HG03025 (cell line): ENCODE measurements at regions not wholly inside any gene's neighbourhood (a gene's known extent, or its start where the extent isn't known, plus 50 kb on each side); places are given as distances from the start of the nearest gene placed in this dataset.
A peak's percentile ranks its signal among the peaks of the same experiment; 100 is the strongest.

ENCODE experiments used
- ATAC-seq: cut with Tn5 transposase; IDR thresholded peaks from one replicate; pipeline ENCODE4 v1.9.1; 2021; ENCODE audit warnings: mild to moderate bottlenecking, moderate library complexity; ENCODE audit not compliant: unreplicated experiment, low FRiP score

DNA sequence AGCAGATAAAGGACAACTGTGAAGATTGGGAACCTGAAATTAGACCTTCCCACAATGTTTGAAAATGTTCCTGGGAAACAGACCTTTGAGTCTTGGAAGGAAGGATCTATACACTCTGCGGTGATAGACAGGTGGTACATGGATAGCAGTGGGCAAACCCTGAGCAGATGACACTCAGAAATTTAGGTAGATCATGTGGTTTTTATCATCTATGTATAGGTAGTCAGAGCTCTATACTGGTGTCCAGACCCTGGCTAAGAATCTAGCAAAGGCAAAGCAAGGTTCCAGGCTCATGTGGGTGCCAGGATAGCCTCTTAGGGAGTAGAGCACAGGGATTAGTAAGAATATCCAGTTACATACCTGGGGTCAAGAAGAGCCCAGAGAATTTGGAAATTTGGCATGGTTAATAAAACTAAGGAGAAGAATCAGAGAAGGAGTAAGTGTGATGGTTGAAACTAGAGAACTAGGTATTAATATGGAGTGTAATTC lies 331.2 kb upstream of the FBXO33 start:
- no peak for ATAC-seq

DNA sequence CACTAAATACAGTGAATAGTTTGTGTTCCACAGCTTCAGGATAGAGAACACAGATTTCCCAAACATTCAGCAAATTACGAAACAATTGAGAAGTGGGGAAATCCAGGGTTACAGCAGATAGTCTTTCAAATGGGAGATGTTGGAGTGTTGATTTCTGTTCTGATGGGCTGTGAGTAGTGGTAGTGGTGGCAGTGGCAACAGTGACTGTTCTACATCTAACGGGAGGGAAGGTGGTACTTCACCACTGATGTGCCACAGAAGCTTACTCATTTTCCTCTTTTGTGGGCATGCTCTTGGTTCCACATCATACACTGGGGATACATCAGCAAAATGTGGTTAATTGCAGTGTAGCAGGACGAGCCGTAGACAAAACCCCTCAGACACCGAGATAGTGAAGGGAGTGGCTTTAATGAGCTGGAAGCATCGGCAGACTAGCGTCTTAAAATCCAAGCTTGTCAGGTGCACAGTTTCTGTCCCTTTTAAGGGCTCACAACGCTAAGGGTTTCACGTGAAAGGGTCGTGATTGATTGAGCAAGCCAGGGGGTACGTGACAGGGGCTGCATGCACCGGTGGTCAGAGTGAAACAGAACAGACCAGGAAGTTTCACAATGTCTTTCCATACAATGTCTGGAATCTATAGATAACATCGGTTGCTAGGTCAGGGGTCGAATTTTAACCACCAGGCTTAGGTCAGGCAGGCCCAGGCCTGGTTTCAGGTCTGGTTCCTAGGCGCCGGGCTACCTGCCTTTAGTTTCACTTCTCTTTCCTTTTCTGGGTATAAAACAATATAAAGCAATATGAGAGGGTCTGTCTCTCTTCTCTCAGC lies 330.6 kb upstream of the FBXO33 start:
- ATAC-seq = no peak

DNA sequence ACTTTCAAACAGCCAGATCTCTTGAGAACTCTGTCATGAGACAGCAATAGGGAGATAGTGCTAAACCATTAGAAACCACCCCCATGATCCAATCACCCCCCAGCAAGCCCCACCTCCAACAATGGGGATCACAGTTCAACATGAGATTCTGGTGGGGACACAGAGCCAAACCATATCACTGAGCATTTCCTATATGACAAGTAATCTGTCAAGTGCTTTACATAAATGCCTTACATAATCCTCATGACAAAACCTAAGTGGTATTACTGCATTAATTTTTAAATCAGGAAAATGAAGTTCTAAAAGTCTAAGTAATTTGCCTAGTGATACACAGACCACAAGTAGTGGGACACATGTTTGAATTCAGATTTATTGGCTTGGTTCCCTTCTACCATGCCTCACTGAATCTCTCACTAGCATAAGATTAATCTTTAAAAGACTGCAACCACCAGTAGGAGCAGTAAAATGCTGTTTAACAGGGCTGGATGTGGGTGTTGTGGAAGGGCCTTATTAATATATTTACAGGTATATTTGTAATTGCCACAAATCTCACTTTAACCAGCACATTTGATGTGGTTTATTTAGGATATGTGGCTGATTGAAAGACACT lies 323.1 kb upstream of the FBXO33 start:
- no peak for ATAC-seq

DNA sequence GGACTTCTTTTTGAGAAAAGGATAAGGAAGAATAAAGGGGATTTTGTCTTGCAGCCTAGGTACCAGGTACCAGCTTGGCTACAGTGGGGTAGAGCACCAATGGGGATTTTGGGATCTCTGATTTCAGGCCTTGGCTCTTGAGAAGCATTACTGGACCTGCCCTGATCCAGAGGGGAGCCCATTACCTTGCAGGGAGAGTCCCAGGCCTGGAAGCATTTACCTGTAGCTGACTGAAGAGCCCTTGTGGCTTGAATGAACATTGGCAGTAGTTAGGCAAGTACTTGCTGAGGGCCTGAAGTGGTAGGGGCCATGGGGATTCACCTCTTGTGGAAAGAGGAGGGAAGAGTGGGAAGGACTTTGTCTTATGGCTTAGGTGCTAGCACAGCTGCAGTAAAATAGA lies 308.2 kb upstream of the FBXO33 start:
- ATAC-seq = no peak

DNA sequence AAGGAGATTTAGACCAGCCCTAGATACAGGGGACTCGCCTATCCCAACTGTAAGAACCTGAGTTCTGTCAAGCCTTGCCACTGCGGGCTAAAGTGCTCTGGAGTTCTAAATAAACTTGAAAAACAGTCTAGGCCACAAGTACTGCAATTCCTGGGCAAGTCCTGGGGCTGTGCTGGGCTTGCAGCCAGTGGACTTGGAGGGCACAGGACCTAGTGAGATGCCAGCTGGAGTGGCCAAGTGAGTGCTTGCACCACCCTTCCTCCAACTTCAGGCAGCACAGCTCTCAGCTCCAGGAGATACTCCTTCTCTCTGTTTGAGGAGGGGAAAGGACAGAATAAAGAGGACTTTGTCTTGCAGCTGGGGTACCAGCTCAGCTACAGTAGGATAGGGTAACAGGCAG lies 307.6 kb upstream of the FBXO33 start:
- no peak for ATAC-seq

DNA sequence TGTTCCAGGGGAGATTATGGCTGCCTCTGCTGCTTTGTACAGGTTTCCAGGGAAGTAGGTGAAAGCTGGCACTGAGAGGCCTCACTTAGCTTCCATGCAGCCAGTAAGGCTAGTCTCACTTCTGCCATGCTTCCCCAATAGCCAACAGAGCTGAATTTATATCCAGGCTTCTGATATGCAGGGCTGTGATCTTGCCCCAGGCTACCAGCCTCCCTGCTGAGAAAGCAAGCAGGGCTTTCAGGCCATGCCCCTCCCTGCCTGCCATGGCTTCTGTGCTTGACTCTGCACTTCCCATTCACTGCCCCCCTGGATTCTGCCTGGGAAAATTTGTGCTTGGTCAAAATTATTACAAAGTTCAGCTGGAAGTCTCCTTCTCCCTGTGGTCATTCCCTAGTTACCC lies 302.1 kb upstream of the FBXO33 start:
- ATAC-seq = no peak

DNA sequence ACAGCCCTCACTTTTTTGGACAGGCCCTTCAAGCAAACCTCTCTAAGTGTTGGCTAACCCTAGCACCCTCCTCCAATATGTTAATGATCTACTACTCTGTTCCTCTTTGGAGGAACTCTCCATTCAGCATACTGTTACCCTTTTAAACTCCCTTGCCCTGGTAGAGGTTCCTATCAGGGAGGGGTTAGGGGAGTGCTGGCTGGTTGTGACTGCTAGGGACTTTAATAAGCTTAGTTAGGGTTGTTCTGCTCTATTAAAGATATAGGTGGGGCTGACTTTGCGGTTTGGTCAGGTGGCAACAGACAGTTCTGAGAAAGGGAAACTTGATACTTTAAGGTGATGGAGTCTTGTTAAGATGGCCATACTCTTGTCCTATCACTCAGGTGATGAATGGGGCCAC lies 301.5 kb upstream of the FBXO33 start:
- no peak for ATAC-seq

DNA sequence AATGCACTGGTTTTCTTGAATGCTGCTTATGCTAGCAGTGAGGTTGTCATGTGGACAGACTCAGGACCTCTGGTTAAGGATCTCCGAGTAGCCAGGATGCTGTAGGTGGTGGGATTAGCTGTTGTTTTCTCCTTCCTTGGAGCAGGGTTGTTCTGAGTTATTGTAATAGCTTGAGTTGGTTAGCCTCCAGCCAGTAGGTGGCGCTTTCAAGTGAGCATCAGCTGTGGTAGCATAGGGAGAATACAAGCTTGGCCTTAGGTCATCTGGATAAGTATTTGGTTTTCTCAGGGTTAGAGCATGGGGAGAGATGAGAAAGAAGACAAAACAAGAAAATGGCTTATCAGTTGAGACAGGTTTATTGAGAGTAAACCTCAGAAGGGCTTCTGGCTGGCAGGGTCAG lies 299.7 kb upstream of the FBXO33 start:
- ATAC-seq = peak; percentile 47

DNA sequence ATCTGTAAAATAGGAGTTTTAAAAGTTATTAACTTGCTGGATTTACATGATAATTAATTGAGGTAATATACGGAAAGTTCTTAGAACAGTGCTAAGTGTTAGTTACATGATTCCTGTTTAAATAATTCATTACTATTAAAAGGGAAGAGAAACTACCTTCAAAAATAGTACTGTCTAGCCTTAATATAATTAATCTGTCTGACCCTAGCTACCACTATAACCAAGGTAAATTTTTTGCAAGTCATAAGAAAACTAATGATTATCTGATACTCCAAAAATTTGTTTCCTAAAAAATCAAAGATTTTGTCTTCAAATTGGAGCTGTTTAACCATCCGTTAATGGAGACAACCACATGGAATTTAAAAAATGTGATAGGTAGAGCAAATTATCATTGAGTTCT lies 294.3 kb upstream of the FBXO33 start:
- no peak for ATAC-seq

DNA sequence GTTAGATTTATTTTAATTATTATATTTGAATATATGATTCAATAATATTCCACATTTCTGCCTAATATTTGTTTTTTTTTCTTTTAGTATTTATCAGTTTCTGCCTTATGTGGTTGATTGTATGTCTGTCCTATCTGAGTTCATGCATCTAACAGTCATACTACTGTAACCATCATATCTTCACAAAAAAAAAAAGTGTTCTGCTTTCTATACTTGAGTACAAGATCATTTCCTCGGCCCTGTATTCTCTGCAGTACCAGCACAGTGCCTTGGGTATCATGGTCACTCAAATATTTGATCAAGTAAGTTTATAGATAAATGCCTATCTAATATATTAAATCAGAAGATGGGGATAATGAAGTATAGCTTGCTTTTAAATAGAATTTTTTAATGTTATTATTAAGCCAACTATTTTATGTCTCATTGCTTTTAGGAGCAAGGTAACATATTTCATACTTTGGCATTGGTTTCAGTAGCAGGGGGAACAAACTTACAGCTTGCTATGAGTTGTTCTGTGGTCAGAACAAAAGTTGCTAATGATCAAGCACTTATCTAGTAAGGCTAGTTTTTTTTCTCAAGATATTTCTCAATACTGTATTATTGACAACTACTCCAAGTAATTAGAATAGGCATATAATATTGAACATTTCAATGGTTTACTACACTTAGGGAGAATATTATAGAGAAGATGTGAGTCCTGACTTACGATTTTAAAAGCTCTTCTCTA lies 290.5 kb upstream of the FBXO33 start:
- no peak for ATAC-seq

DNA sequence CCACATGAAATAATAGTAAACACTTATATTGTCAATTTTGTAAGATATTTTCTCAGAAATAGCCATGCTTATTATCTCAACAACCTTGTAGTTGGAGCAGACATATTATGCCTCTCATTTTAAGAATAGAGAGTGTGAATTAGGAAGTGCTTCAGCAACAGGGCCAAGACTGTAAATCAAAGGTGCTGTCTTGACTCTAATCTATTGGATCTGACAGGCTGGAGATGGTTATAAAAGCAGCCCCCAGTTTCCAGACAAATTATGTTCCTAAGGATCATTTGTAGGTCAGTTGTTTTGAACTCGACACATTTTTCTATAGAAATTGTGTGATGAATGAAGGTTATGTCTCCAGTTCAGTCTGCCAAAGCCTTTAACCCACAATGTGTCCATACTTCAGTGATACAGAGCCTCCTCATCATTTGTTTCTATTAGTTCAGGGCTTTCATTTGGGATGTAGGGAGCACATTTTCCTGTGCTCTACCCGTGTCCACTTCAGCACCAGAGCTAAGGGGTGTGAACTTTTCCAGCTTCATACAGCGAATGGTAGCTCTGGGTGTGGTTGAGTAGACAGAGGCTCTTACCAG lies 284.8 kb upstream of the FBXO33 start:
- no peak for ATAC-seq

DNA sequence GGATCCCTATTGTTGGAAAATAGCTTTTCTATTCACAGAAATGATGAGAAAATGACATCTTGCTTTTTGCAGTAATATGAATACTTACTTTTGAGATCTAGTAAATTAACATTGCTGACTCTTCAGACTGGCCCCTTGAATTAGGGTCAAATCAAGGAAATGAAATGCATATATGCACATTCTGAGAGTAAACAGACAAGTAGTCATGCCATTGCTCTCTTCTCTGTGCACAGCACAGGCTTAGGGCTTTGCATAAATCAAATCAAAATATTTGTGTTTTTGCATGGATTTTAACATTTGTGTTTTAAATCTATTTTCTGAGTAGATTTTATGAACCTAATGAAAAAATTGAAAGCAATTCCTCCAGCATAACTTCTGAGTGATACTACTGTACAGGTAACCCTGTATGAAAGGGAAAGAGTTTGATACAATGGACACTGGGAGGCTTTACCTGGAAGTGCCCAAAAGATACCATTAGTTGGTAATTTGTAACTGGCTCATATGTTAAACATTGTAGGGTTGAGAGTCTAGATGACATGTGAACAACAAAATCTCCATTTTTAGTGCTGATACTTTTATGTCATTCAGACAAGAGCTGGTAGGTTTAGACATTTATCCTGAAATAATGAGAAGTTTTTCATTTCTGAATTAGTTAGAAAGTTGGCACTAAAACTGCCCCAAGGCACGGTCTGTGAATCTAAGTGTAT lies 280.2 kb upstream of the FBXO33 start:
- no peak for ATAC-seq

DNA sequence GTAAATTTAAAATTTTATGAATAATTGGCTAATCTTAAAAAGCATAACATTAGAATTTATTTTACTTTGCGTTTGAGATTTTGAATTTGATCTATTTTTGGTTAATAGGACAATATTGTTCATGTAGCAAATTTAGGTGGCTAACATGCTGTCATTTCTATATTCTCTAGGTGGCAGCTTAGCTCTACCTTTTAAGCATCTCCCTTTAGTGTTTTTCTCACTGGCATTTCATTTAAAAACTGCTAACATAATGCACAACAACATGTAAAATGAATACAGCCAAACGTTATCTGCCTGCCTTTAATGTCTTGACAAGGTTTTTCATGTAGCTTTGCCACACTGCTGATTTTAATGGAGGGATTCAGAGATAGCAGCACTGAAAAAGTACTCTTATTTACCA lies 272.4 kb upstream of the FBXO33 start:
- no peak for ATAC-seq

DNA sequence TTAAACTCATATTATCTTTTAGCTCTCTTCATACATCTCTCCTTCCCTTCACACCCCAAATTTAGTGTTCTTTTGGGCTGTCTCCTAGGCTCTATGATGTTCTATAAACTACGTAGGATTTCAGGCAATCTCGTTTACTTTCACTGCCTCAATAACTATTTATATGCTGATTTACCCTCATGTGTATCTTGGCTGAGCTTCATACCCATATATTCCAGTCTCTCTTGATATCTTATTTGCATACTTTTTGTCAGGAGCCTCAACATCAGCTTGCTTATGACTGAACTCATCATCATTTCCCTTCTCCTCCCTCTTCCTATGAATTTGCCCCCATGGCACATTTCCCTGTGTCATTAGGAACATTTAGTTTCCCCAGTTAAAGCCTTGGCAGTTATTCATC lies 262.1 kb upstream of the FBXO33 start:
- ATAC-seq = no peak

DNA sequence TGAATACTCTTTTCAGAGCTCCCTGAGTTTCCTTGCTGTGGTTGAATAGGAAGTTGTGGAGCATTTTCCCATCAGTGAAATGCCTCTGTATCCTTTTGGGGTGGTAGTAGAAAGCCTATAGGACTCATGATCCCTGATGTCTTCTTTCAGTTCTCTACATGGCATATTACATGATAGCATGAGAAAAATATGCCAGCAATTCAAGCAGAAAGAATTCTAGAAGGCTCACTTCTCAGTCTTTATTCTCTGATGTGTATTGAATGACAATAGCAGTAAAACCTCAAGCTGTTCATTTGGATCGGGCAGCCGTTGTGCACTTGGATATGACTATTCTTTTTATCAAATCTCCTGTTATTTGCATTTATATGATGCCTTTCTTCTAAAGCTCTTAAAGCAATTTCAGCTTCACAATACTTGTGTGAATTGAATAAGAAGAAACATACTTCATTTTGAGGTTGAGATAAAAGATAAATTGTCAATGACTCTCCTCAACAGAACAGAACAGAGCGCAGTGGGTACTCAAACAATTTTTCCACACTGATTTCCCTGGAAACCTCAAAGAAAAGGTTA lies 251.5 kb upstream of the FBXO33 start:
- ATAC-seq = no peak

DNA sequence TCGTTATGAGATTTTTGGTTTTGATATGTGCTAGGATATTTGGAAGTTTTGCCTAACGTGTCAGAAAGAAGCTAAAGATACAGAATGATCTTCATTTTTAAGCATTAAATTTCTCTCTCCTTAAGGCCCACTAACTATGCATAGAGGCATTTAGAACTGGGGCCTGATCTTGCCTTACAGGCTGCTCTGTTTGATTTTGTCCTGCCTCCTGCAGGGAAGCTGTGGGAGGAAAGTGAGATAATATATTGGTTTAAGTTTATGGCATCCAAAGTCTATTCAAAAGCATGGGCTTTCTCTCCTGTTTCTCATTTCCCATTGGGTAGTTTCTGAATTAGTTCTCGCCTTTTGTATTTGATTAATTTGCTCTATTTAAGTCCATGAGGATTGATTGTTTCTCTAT lies 250.3 kb upstream of the FBXO33 start:
- ATAC-seq = no peak

DNA sequence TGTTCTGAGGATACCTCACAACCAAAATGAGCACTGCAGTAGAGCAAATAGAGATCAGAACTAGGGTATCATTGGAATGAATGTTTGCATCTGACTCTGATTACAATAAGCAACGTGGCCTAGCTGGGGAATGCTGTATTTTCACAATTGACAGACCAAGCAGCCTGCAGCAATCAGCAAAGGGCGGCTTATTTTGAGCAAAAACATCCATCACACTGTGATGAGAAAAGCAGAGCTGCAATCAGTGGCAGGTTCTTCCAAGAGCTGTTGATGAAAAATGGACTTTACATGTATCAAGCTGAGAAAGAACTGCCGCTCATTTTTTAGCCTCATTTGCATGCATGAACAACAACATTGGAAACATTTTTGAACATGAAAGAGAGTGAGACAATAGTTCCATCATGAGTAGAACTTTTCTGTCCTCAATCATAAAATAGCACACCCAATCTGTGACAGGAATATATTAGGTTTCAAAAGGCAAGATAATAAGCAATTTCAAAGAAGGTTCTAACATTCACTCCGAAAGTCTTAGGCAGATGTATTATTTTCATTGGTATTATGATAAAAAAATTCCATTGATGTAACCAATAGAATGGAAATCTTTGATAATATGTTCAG lies 249.7 kb upstream of the FBXO33 start:
- no peak for ATAC-seq

DNA sequence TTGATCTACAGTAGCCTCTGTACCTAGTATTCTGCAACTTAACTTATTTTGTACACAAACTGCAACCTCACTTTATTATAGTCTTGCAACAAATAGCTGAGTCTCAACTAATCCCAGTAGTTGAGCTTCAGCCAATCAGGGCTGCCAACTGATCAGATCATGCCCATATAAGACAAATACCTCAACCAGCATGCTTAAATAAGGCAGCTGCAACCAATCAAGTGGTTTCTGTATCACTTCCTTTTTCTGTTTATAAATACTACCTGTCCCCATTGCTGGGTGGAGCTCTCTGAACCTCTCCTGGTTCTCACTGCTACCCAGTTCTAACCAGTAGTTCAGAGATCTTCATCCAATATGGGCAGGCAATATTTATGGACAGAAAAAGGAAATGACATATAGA lies 248.5 kb upstream of the FBXO33 start:
- peak; percentile 97 for ATAC-seq

DNA sequence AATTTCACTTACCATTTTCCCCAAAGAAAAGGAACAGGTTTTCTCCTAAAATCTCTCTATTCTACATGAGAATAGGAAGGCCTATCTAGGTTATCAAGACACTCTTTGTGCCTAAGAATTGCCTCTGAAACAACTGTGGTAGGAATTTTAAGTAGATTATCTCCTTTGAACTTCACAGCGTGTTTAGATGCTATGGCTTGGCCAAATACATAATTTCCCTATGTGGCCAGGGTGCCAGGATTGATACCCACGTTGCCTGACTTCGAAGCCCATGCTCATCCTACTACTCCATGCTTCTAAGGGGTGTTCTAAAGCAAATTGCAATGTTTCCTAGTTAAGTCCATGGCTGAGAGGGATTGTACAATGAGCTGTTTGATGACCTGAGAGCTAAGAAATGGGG lies 241.5 kb upstream of the FBXO33 start:
- no peak for ATAC-seq

DNA sequence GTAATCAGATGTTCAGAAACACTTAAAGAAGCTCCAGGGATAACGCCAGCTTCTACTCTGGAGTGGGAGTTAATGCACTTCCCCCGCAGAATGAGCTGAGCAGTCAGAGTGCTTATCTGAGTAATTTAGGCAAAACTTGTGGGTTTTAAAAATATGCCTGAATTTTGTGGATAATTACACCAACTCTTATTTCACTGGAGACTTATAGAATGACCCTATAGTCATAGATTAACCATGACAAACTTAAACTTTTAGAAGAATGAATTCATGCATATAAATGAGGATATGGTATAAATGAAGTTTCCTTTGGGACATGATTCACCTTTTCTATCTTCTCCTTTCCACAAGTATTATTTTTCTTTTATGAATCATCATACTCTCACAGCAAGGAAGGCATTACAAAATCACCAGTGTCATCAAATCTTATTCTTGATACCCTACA lies 241.1 kb upstream of the FBXO33 start:
- ATAC-seq = no peak
